ENCODE measurements at regions not wholly inside any gene's neighbourhood (a gene's known extent, or its start where the extent isn't known, plus 50 kb on each side); places are given as distances from the start of the nearest gene placed in this dataset.

GRCh38 chr10:44435196-44435595 is 50.3 kb upstream of the CXCL12 start:
- no peak for DNase-seq

DNA sequence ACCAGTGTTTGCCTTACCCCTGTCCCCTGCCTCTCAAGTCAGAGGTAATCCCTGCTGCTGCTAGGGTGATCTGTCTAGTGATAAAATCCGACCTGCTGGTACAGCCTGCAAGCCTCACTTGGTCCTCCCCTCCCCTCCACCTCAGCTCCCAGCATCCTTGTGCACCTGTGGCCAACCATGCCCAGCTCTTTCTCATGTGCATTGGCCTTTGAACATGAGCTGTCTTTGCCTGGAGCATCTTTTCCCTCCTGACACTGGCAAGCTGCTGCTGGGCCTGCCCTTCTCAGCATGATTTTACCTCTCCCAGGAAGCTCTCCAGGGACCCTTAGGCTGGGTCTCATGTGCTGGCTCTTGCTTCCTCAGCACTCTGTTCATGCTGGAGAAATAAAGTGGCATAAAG is 51.3 kb upstream of the CXCL12 start:
- no peak for DNase-seq

GRCh38 chr10:44437840-44438511 is 53.1 kb upstream of the CXCL12 start:
- DNase-seq = peak; percentile 4

DNA sequence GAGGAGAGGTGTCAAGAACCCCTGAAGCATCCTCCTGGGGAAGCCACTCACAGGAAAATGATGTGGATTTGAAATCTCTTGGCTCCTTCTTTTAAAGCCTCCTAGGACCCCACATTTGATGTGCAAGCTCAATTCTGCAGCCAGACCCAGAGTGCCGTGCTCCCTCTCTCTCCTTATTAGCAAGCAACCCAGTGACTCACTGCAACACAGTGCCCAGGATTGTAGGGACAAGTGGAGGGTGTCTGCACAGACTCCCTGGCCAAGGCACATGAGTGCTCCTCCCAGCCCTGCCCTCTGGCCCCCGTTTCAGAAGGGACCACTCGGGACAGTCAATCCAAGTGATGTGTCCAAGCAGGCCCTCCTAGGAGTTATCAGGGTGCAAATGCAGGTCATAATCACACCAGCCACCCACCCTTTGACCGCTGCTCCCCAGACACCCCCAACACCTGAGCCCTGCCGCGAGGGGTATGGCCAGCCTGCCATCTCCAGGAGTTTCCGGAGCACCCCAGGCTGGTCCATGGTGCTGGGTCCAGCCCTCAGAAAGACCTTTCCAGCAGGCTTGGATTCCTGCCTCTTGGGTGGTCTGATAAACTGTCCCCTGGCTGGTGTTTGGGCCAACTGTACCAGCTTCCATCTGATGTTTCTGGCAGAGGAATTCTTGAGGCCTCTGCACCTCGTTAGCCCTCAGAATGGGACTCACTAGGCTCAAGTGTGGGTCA is 54.5 kb upstream of the CXCL12 start:
- peak; percentile 28 for DNase-seq

GRCh38 chr10:44439958-44440244 is 55.0 kb upstream of the CXCL12 start:
- DNase-seq = no peak

DNA sequence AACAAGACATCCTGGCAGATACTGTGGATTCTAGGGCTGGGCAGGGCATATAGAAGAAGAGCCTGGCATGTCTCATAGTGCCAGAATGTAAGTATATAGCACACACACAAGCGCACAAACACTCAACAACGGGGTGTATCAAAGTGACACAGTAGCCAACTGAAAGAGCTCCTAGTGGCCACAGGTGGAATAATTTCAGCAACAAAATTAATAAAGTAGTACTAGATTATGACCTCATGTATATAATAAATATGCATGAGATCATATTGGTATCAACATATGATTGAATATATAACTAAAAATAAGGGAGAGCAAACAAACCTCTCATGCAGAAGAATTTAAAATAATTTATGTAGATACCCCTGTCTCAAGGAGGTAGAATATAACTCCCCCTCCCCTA is 72.4 kb upstream of the CXCL12 start:
- no peak for DNase-seq

DNA sequence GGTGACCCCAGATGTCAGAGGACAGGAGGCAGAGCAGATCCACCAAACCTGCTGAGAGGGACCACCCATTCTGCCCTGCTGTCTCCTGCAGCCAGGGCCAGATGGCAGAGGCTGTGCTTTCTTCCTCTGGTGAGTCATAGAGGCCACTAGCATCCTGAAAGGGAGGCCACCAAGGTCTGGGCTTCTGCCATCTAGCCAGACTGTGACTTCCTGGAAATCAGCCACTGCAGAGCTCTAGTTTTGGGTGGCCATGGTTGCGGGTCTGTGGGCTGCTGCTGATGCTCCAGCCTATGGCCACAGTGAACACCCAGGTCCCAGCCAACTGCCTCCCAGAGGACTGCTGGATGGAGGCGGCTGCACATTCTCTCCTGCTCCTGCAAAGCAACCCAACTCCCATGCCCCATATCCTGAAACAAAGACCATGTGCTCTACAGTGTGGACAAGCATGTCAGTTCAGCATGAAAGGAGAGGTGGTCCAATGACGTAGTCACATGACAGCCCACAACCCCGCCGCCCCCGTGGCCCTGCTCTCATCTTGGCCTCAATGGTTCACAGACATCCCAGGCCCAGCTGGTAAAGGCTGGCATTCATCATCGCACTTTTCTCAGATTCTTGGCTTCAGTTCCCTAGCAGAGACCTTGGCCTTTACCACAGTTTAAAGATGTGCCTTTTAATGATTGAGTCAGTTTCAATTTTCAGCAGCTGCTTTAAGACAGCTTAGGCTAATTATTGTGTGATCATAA is 73.9 kb upstream of the CXCL12 start:
- no peak for DNase-seq

- no peak for DNase-seq
These were observed 74.8 kb upstream of the CXCL12 start for GRCh38 chr10:44459671-44460070.

DNA sequence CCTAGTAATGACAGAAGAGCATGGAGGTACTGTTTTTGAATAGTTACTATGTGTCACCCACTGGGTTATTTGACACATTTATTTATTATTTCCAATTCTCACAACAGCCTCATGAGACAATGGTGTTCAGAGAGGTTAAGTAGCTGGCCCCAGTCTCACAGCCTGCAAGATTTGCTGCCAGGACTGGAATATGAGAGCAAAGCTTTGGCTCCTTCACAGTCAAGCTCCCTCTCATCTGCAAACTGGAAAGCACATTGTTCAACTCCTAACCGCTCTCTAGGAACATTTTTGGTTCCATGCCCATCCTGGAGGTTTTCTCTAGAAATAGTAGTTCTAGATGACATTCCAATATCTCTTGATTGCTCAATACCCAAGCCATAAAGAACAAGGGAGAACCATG is 75.5 kb upstream of the CXCL12 start:
- no peak for DNase-seq

- no peak for DNase-seq
These were observed 77.5 kb upstream of the CXCL12 start for GRCh38 chr10:44462338-44462914.

- no peak for DNase-seq
These were observed 78.7 kb upstream of the CXCL12 start for GRCh38 chr10:44463511-44464121.

DNA sequence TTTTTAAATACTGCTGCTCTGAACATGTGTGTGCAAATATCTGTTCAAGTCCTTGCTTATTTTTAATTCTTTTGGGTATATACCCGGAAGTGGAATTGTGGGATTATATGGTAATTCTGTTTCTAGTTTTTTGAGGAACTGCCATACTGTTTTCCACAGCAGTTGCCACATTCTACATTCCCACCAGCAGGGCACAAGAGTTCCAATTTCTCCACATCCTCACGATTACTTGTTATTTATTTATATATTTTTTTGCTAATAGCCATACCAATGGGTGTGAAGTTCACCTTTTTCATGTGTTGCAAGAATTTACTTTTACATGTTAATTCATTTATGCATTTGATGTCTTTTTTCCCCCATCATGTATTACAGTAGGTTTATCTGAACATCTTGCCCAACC is 79.6 kb upstream of the CXCL12 start:
- no peak for DNase-seq

- DNase-seq = no peak
These were observed 80.7 kb upstream of the CXCL12 start for GRCh38 chr10:44465401-44466115.

- no peak for DNase-seq
These were observed 81.3 kb upstream of the CXCL12 start for GRCh38 chr10:44466236-44466635.

- DNase-seq = no peak
These were observed 82.2 kb upstream of the CXCL12 start for GRCh38 chr10:44467090-44467489.

GRCh38 chr10:44467900-44468299 is 83.0 kb upstream of the CXCL12 start:
- DNase-seq = no peak

DNA sequence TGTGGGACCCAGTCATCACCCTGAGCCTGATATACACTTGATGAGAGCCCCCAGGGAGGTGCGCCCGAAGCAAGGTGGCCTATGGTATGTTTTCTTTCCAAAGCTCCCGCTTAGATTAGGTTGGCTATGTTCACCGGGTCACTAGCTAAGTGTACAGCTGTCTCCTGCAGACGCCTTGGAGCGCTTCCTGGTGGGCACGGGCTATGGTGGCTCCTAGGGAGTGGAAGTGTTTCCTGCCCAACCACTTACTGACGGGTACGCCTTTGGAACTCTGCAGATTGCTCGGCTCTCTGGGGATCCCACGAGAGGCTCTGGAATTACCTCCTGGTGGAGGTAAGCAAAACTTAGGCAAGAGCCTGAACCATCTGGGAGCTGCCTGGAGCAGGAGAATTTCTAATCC is 83.6 kb upstream of the CXCL12 start:
- no peak for DNase-seq

- DNase-seq = no peak
These were observed 84.1 kb upstream of the CXCL12 start for GRCh38 chr10:44468965-44469364.

DNA sequence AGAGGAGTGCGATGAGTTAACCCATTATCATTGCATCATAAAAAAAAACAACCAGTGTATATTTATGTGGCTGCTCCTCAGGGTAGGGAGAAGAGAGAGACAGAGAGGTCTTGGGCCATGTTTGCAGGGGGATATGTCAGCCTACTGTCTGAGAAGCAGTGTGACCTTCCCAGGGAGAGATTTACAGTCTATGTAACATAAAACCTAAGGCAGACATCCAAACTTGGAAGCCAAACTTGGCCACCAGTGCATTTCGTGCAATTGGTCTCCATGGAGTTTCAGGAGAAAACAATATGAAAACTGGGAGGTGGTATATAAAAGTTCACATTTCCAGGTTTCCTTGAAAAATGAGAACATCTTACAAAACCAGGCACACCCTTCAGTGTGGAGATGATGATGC is 85.9 kb upstream of the CXCL12 start:
- no peak for DNase-seq

- no peak for DNase-seq
These were observed 86.5 kb upstream of the CXCL12 start for GRCh38 chr10:44471410-44471809.

DNA sequence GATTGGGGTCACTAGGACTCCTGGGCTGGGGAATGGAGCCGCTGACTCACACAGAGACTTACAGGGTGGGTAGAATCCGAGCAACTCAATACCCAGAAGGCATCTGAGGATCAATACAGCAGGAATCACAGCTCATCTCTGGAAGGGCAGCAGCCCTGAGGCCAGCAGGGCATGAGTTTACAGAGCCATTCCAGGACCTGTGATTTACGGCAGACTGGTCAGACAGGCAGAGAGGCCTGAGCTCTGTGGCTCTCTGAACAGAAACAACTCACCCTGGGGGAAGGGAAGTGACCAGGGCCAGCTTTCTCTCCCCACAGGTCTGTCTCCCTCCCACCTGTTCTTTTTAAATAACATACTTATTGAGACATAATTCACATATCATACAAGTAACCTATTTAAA is 88.2 kb upstream of the CXCL12 start:
- DNase-seq = no peak

DNA sequence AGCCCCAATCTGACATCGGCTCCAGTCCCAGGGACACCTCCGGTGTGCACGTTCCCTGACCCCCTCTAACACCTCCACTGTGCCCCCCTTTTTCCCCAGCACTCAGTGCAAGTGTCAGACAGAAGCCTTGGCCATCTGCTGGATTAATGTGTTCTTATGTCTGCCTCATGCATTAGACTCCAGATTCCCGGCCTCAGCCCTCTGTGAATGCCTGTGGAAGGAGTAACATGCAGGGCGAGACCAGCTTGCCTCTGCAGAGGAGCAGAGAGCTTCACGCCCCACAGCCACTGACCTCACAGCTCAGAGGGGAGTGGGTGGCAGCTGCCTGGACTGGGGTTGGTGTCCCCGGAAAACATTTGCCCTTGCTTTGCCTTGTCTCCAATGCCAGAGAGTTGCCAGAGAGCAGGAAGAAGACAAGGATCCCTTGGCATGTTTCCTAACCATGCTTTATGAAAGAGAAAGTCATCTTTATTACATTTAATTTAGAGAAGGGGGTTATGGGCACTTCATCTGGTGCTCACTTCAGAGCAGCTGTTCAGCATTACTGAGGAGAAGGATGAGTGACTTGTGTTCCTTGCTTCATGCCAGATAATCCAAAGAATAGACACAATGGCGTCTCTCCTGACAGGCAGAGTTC is 91.6 kb upstream of the CXCL12 start:
- DNase-seq = no peak
